MM.1S (cell line): ENCODE measurements at regions not wholly inside any gene's neighbourhood (a gene's known extent, or its start where the extent isn't known, plus 50 kb on each side); places are given as distances from the start of the nearest gene placed in this dataset.

Source experiments
- DNase-seq: peaks from one replicate; pipeline ENCODE4 v3.0.0-alpha.2; 2015
- H2AFZ ChIP-seq: fragments of 300-600 bp; sonication (generic); 2 replicates; pipeline ENCODE4 v1.6.0; 2016; ENCODE audit warnings: antibody characterized with exemption, low read length
- H3F3A ChIP-seq: fragments of 300-600 bp; sonication (generic); 2 replicates; pipeline ENCODE4 v1.6.1; 2016; ENCODE audit warnings: mild to moderate bottlenecking, antibody characterized with exemption, low read length, moderate library complexity, mixed read lengths; ENCODE audit not compliant: insufficient read depth
- H3K27ac ChIP-seq: fragments of 300-600 bp; sonication (generic); 2 replicates; pipeline ENCODE4 v1.5.1; 2016; ENCODE audit warnings: mild to moderate bottlenecking, low read length
- H3K27me3 ChIP-seq: fragments of 300-600 bp; sonication (generic); replicated peaks from 2 replicates; pipeline ENCODE4 v1.6.0; 2016; ENCODE audit warnings: low read length; ENCODE audit not compliant: insufficient read depth
- H3K36me3 ChIP-seq: fragments of 300-600 bp; sonication (generic); replicated peaks from 2 replicates; pipeline ENCODE4 v1.6.1; 2016; ENCODE audit warnings: mild to moderate bottlenecking, low read length, mixed read lengths; ENCODE audit not compliant: insufficient read depth
- H3K4me1 ChIP-seq: fragments of 300-600 bp; sonication (generic); 2 replicates; pipeline ENCODE4 v1.6.1; 2016; ENCODE audit warnings: low read length, mixed read lengths
- H3K4me2 ChIP-seq: fragments of 300-600 bp; sonication (generic); 2 replicates; pipeline ENCODE4 v1.6.0; 2016; ENCODE audit warnings: low read depth, low read length
- H3K4me3 ChIP-seq: fragments of 300-600 bp; sonication (generic); 2 replicates; pipeline ENCODE4 v1.5.1; 2016; ENCODE audit warnings: low read length, mixed read lengths
- H3K79me2 ChIP-seq: fragments of 300-600 bp; sonication (generic); 2 replicates; pipeline ENCODE4 v1.6.1; 2016; ENCODE audit warnings: mixed run types, low read length, mixed read lengths
- H3K9ac ChIP-seq: fragments of 300-600 bp; sonication (generic); 2 replicates; pipeline ENCODE4 v1.6.1; 2016; ENCODE audit warnings: low read length, mixed read lengths
- H3K9me2 ChIP-seq: fragments of 300-600 bp; sonication (generic); replicated peaks from 2 replicates; pipeline ENCODE4 v1.6.1; 2016; ENCODE audit warnings: mild to moderate bottlenecking, low read length, mixed read lengths; ENCODE audit not compliant: insufficient read depth
- H3K9me3 ChIP-seq: fragments of 300-600 bp; sonication (generic); replicated peaks from 2 replicates; pipeline ENCODE4 v1.6.1; 2016; ENCODE audit warnings: mild to moderate bottlenecking, low read length, mixed read lengths; ENCODE audit not compliant: insufficient read depth
- H4K20me1 ChIP-seq: fragments of 300-600 bp; sonication (generic); 2 replicates; pipeline ENCODE4 v1.6.1; 2016; ENCODE audit warnings: mild to moderate bottlenecking, low read length, moderate library complexity, mixed read lengths; ENCODE audit not compliant: insufficient read depth
- EZH2 ChIP-seq: fragments of 300-600 bp; sonication (generic); optimal IDR thresholded peaks from 2 replicates; pipeline ENCODE3; 2017; ENCODE audit warnings: low read depth, mild to moderate bottlenecking, antibody characterized with exemption, low read length, mixed read lengths
- EZH2phosphoT487 ChIP-seq: fragments of 300-600 bp; sonication (generic); IDR thresholded peaks from 2 replicates; pipeline ENCODE4 v1.6.1; 2018; ENCODE audit warnings: antibody characterized with exemption, low read length
- TF ChIP-seq, protein P1 (sequence below): fragments of 300-600 bp; sonication (generic); IDR thresholded peaks from 2 replicates; pipeline ENCODE4 v1.5.1; 2016; ENCODE audit warnings: antibody characterized with exemption, low read length, mixed read lengths

DNA sequence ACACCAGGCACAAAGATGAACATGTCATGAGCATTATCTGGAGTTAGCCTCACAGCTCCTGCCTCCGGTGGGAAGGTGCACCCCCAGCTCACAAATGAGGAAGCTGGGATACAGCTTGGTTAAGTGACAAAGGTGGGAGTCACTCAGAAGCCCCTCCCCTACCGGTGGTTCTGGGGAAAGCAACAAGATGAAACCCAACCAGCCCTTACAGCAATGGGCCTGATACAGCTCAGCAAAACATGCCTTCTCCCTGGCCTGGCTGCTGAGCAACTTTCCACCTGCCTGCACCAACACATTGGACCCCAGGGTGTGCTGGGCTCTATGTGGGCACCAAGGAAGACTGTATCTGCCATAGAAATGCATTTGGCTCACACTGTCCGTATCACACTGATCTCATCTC lies 113.2 kb downstream of the GYPC start:
- Histone ChIP-seq H3K27ac (no peak overlapping the region), H3K36me3 (no peaks in the 10 kb centered on the region), H3K27me3 (no peaks in the 10 kb centered on the region), H3K79me2 (no peaks in the 10 kb centered on the region), H2AFZ (no peak overlapping the region), H3K4me2 (no peak overlapping the region), H3F3A (no peaks in the 10 kb centered on the region), H4K20me1 (no peaks in the 10 kb centered on the region), H3K9me3 (no peaks in the 10 kb centered on the region), H3K9me2 (no peaks in the 10 kb centered on the region), H3K4me3 (no peak overlapping the region), H3K4me1 (no peaks in the 10 kb centered on the region), H3K9ac (no peak overlapping the region)
- no peak for DNase-seq
- TF ChIP-seq EZH2phosphoT487 (no peak), EZH2 (no peak)
- TF ChIP-seq, protein P1, sequence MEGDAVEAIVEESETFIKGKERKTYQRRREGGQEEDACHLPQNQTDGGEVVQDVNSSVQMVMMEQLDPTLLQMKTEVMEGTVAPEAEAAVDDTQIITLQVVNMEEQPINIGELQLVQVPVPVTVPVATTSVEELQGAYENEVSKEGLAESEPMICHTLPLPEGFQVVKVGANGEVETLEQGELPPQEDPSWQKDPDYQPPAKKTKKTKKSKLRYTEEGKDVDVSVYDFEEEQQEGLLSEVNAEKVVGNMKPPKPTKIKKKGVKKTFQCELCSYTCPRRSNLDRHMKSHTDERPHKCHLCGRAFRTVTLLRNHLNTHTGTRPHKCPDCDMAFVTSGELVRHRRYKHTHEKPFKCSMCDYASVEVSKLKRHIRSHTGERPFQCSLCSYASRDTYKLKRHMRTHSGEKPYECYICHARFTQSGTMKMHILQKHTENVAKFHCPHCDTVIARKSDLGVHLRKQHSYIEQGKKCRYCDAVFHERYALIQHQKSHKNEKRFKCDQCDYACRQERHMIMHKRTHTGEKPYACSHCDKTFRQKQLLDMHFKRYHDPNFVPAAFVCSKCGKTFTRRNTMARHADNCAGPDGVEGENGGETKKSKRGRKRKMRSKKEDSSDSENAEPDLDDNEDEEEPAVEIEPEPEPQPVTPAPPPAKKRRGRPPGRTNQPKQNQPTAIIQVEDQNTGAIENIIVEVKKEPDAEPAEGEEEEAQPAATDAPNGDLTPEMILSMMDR = no peak

DNA sequence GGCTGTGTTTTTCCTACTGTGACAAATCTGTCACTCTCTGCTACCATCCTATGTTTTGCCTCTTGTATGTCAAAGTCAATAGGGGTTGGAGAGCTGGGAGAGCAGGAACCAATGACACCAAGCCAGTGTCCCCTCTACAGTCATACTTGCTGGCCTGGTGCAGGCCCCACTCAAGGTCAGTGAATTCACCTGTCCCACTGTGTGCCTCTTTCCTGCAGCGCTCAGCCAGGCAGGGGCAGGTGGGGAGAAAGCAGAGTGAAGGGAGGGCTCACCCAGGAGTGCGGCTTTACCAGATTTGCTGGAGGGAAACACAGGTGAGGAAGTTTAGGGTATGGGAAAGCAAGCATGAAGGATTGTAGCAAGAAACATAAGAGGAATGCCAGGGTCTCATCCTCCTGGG lies 114.5 kb downstream of the GYPC start:
- Histone ChIP-seq H2AFZ (no peak overlapping the region), H3K4me2 (no peak overlapping the region), H4K20me1 (no peaks in the 10 kb centered on the region), H3K9ac (no peak overlapping the region), H3K79me2 (no peaks in the 10 kb centered on the region), H3K4me3 (no peak overlapping the region), H3K4me1 (no peaks in the 10 kb centered on the region), H3K9me3 (no peaks in the 10 kb centered on the region), H3K9me2 (no peaks in the 10 kb centered on the region), H3F3A (no peaks in the 10 kb centered on the region), H3K27me3 (no peaks in the 10 kb centered on the region), H3K36me3 (no peaks in the 10 kb centered on the region), H3K27ac (no peak overlapping the region)
- DNase-seq = no peak
- TF ChIP-seq EZH2phosphoT487 = no peak
- TF ChIP-seq, protein P1 = no peak
- no peak for TF ChIP-seq EZH2

DNA sequence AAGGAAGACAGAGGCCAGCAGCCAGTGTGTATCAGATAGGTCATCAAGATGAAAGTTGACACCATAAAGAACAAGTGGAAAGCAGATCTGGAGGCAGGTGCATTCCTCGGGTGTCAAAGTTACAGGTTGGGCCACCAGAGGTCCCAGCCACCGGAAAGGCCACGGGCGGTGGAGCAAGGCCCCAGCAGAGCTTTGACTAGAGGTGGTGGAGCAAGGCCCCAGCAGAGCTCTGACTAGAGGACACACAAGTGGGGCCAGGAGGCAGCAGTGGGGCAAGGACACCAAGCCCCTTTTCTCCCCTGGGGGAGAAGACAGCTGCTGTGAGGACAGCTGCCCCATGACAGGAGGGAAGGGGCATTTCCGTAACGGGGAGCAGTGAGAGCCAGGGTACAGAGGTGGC lies 115.1 kb downstream of the GYPC start:
- H3K9me3 ChIP-seq = no peaks in the 10 kb centered on the region
- H3F3A ChIP-seq = no peaks in the 10 kb centered on the region
- H2AFZ ChIP-seq = no peak overlapping the region
- no peak overlapping the region for H3K27ac ChIP-seq
- no peak overlapping the region for H3K4me3 ChIP-seq
- no peak for DNase-seq
- H3K27me3 ChIP-seq = no peaks in the 10 kb centered on the region
- no peak overlapping the region for H3K4me2 ChIP-seq
- no peaks in the 10 kb centered on the region for H3K79me2 ChIP-seq
- no peak overlapping the region for H3K9ac ChIP-seq
- H3K4me1 ChIP-seq = no peaks in the 10 kb centered on the region
- no peaks in the 10 kb centered on the region for H3K9me2 ChIP-seq
- no peak for TF ChIP-seq EZH2phosphoT487
- no peak for TF ChIP-seq EZH2
- no peaks in the 10 kb centered on the region for H3K36me3 ChIP-seq
- no peaks in the 10 kb centered on the region for H4K20me1 ChIP-seq

DNA sequence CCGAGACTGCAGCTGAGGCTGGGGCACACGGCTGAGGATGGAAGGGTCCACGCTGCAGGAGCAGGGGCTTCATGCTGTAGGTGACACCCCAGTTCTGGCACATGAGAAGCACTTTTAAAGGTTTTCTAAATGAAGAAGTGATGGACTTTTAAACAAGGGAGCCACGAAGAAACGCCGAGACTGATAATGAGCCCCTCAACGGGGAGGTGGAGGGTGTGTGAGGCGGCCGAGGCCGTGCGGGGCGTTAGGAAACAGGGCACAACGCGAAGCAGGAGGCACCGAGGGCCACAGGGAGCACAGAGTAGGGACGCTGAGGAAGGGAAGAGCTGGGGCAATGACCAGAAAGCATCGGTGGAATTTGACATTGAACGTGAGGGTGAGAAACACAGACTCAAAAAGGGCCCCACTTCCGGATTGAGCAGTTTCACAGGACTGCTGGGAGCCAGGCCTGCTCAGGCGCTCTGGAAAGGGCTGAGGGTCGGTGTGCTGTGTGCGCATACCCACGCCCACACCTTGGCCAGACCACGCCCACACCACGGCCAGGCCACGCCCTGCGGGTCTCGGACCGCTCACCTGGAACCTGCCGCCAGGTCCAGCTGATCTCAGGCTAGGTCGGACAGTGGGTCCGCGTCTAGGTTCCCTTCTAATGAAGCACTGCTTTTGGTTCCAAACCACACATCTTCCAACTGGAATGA lies 115.7 kb downstream of the GYPC start:
- Histone ChIP-seq H3K4me1 (no peaks in the 10 kb centered on the region), H4K20me1 (no peaks in the 10 kb centered on the region), H3K9ac (no peak overlapping the region), H3K4me2 (no peak overlapping the region), H3K36me3 (no peaks in the 10 kb centered on the region), H3K9me2 (no peaks in the 10 kb centered on the region), H3K27me3 (no peaks in the 10 kb centered on the region), H3K79me2 (no peaks in the 10 kb centered on the region), H3K4me3 (no peak overlapping the region), H3K9me3 (no peaks in the 10 kb centered on the region), H3F3A (no peaks in the 10 kb centered on the region), H3K27ac (no peak overlapping the region), H2AFZ (no peak overlapping the region)
- TF ChIP-seq, protein P1 = no peak
- TF ChIP-seq EZH2phosphoT487 (no peak), EZH2 (no peak)
- DNase-seq = no peak
